ENCODE measurements at regions not wholly inside any gene's neighbourhood (a gene's known extent, or its start where the extent isn't known, plus 50 kb on each side); places are given as distances from the start of the nearest gene placed in this dataset.

- TF ChIP-seq CTCF (IDR thresholded peaks at IDR 0.05; ENCODE audit: insufficient read depth, low read length) = no peak
- TF ChIP-seq, protein P1, sequence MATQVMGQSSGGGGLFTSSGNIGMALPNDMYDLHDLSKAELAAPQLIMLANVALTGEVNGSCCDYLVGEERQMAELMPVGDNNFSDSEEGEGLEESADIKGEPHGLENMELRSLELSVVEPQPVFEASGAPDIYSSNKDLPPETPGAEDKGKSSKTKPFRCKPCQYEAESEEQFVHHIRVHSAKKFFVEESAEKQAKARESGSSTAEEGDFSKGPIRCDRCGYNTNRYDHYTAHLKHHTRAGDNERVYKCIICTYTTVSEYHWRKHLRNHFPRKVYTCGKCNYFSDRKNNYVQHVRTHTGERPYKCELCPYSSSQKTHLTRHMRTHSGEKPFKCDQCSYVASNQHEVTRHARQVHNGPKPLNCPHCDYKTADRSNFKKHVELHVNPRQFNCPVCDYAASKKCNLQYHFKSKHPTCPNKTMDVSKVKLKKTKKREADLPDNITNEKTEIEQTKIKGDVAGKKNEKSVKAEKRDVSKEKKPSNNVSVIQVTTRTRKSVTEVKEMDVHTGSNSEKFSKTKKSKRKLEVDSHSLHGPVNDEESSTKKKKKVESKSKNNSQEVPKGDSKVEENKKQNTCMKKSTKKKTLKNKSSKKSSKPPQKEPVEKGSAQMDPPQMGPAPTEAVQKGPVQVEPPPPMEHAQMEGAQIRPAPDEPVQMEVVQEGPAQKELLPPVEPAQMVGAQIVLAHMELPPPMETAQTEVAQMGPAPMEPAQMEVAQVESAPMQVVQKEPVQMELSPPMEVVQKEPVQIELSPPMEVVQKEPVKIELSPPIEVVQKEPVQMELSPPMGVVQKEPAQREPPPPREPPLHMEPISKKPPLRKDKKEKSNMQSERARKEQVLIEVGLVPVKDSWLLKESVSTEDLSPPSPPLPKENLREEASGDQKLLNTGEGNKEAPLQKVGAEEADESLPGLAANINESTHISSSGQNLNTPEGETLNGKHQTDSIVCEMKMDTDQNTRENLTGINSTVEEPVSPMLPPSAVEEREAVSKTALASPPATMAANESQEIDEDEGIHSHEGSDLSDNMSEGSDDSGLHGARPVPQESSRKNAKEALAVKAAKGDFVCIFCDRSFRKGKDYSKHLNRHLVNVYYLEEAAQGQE (IDR thresholded peaks at IDR 0.05; ENCODE audit: insufficient replicate concordance, low read depth) = no peak
These were observed 187.2 kb upstream of the CELF2 start for GRCh38 chr10:10830293-10830986.

Data from HL-60 (cell line).